Activated CD4-positive, alpha-beta T cell treated with anti-CD3 and anti-CD28 coated beads for 1 hour (primary cell): ENCODE measurements at regions not wholly inside any gene's neighbourhood (a gene's known extent, or its start where the extent isn't known, plus 50 kb on each side); places are given as distances from the start of the nearest gene placed in this dataset.
"Not testable (repeated sequence)": the region's sequence is repeated elsewhere in the genome, so short reads cannot be mapped to it uniquely, and the experiment has no call there.

ENCODE experiments used
- DNase-seq: peaks from one replicate; pipeline ENCODE4 v3.0.0-alpha.2; 2020

- DNase-seq = no peak
Observed at GRCh38 chr2:234178330-234179030, 128.0 kb downstream of the SPP2 start.

GRCh38 chr2:234175649-234176048 is 125.1 kb downstream of the SPP2 start:
- DNase-seq = no peak

DNA sequence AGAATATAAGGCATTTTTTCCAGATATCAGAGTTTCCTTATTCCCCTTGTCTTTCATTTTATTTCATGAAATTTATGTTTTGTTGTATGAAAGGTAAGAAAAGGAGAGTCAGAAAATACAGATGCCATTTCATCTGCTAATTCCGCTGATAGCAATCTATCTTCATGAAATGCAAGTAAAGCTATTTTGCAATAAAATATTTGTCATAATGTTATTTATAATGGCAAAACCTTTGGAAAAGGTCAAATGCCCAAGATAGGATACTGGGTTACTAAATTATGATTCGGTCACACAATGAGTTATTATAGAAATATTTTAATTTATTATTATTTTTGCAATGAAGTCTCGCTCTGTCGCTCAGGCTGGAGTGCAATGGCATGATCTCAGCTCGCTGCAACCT is 124.2 kb downstream of the SPP2 start:
- DNase-seq = no peak

DNA sequence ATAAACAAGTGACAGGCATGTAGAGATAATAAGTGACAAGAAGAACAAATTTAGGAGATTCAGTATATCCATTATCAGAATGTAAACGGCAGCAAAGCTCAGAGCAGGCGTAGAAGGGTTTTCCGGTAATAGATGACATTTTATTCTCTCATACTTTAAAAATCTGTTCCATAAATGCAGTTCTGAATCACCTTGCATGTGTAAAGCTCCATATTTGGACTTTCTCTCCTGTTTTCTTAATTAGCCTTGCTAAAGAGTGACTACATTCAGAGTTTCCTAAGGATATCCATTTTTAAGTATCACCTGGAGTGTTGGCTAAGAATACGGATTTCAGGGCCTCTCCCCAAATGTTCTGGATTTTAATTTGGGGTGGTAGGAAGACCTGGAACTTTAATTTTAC is 122.0 kb downstream of the SPP2 start:
- DNase-seq = no peak

DNA sequence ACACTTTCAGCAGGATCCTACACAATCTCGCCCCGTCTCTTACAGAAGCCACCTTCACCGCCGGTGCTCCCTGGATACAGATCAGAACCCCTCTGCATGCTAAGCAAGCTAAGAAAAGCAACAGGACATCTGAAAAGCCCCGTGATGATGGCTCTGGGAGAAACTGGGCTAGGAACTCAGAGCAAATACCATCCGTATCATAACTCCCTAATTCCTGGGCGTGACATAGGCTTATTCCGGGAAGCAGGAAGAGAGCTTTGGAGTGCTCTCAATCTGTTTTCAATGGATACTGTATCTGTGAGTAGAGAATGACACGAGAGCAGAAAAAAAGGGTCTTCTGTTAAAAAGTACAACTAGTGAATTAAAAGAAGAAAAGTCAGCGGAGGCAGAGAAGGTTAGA is 121.6 kb downstream of the SPP2 start:
- no peak for DNase-seq

GRCh38 chr2:234171666-234172065 is 121.2 kb downstream of the SPP2 start:
- DNase-seq = no peak

GRCh38 chr2:234169674-234170073 is 119.2 kb downstream of the SPP2 start:
- no peak for DNase-seq

GRCh38 chr2:234168605-234169570 is 118.4 kb downstream of the SPP2 start:
- not testable (repeated sequence) for DNase-seq

DNA sequence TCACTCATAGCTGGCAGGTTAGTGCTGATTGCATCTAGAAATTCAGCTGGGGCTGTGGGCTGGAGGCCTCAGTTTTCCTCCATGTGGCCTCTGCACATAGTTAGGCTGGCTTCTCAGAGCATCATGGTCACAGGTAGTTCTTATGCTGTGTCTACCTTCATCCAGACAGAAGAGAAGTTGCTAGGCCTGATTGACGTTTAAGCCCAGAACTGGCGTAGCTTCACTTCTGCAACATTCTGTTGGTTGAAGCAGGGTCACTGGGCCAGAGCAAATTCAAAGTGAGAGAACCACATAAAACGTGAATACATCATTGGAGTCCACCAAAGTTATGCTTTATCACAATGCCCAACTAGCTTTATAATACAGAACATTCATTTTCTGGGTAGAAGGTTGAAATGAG is 116.0 kb downstream of the SPP2 start:
- no peak for DNase-seq

GRCh38 chr2:234165421-234165820 is 114.9 kb downstream of the SPP2 start:
- no peak for DNase-seq

GRCh38 chr2:234164493-234165413 is 114.3 kb downstream of the SPP2 start:
- peak; percentile 24 for DNase-seq

DNA sequence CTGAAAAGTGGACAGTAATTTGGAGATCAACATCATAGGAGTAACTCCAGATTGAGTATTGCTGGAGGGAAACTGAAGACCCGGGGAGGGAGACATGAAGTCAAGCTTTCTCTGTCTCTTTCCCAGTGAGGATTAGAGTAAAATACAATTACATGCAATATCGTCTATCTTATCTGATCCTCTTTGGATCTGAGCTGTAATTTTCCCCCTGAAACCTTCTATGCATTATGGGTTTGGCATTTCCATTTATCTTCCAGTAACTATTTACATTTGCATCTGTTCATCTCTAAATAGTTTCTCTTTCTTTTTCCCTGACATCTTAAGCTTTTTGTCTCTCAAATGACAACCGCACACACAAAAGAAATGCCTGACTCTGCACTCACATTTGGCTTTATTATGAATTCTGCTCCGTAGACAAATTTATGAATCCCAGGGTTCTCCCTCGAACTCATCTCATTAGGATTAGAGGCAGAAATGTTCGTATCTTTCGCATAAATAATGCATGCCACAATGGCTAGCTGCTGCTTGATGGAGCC is 113.1 kb downstream of the SPP2 start:
- DNase-seq = no peak

GRCh38 chr2:234162861-234163260 is 112.4 kb downstream of the SPP2 start:
- no peak for DNase-seq

- DNase-seq = no peak
Observed at GRCh38 chr2:234161932-234162331, 111.4 kb downstream of the SPP2 start.

GRCh38 chr2:234158812-234159211 is 108.3 kb downstream of the SPP2 start:
- no peak for DNase-seq

- DNase-seq = no peak
Observed at GRCh38 chr2:234157817-234158588, 107.5 kb downstream of the SPP2 start.

GRCh38 chr2:234156326-234156725 is 105.8 kb downstream of the SPP2 start:
- DNase-seq = no peak

DNA sequence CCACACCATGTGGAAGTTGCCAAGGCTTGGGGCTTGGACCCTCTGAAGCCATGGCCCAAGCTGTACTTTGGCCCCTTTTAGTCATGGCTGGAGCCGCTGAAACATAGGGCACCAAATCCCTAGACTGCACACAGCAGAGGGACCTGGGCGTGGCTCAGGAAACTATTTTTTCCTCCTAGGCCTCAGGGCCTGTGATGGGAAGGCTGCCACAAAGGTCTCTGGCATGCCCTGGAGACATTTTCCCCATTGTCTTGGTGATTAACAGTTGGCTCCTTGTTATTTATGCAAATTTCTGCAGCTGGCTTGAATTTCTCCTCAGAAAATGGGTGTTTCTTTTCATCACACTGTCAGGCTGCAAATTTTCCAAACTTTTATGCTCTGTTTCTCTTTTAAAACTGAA is 102.3 kb downstream of the SPP2 start:
- DNase-seq = not testable (repeated sequence)

DNA sequence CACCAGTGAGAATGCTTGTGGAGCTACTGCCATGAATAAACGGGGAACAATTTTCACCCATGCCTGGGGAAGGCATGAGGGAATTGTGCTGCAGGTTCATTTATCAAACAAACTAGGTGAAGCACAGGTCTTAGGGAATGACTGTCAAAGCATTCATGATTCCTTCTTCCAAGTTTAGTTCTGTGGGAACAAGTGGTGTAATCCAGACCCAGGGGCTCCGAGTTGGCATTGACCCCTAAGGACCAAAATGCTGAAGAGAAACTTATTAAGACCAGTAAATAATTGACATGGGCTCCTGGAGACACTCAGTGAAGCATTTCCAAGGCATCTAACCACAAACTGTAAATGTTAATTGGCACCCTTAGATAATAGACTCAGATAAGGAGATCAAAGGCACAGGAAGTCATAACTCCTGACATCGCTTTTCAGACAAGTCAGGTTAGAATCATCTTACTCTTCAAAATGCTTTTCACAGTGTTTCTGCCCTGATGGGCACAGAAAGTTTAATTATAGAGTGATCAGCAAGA is 96.9 kb downstream of the SPP2 start:
- DNase-seq = no peak

DNA sequence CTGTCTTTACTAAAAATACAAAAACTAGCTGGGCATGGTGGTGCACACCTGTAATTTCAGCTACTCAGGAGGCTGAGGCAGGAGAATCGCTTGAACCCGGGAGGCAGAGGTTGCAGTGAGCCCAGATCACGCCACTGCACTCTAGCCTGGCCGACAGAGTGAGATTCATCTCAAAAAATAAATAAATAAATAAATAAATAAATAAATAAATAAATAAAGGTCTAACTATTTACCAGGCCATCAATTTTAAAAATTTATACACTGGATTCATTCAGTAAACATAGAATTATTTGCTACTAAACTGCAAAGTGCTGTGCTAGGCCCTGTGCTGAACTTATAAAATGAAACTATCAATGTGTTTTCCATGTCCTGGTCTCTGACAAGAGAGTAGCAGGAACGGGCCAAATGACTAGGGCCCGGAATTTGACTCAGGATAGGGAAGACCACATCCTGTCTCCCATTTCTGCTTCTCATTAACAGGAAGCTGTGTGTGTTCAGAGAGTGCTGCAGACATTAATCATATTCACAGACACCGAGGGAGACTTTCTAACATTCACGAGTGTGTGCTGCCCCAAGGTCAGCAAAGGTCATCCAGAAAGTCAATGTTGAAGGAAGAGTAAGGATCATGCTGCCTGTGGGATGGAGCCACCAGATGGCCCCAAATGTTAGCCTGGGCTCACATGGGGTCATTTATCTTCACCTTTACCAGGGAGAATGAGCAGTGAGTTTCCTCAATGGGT is 95.8 kb downstream of the SPP2 start:
- DNase-seq = no peak

DNA sequence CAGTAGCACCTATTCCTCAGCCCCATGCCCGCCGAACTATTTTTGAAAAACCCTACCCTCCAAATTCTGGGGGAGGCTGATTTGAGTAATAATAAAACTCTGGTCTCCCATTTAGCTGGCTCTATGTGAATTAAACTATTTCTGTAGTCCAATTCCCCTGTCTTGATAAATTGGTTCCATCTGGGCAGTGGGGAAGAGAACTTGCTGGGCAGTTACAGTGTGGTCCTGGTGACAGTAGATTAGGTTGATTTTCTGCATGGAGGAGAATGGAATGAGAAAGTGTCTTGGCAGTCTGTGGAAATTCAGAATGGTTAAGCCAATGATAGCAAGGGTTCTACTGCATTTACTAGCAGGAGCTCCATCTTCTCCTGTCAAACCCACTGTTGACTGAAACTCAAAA is 95.0 kb downstream of the SPP2 start:
- DNase-seq = no peak
